Right kidney (tissue), 1 donor: ENCODE measurements at regions not wholly inside any gene's neighbourhood (a gene's known extent, or its start where the extent isn't known, plus 50 kb on each side); places are given as distances from the start of the nearest gene placed in this dataset.

Experiments
- DNase-seq: peaks from one replicate; pipeline ENCODE4 v3.0.0-alpha.2; 2016

- no peak for DNase-seq
These were observed 535.2 kb upstream of the FAT1 start for GRCh38 chr4:187258651-187259401.

GRCh38 chr4:187268940-187269339 is 545.3 kb upstream of the FAT1 start:
- DNase-seq: no peak

- no peak for DNase-seq
These were observed 546.5 kb upstream of the FAT1 start for GRCh38 chr4:187270154-187270553.

GRCh38 chr4:187271848-187272247 is 548.2 kb upstream of the FAT1 start:
- DNase-seq: no peak

GRCh38 chr4:187274153-187274552 is 550.5 kb upstream of the FAT1 start:
- no peak for DNase-seq

GRCh38 chr4:187276736-187277408 is 553.2 kb upstream of the FAT1 start:
- DNase-seq: no peak

GRCh38 chr4:187283201-187283955 is 559.7 kb upstream of the FAT1 start:
- DNase-seq: no peak

- peak; percentile 9 for DNase-seq
These were observed 562.9 kb upstream of the FAT1 start for GRCh38 chr4:187286525-187286924.

GRCh38 chr4:187289371-187289770 is 565.7 kb upstream of the FAT1 start:
- no peak for DNase-seq

- DNase-seq: no peak
These were observed 571.2 kb upstream of the FAT1 start for GRCh38 chr4:187294861-187295260.

GRCh38 chr4:187301923-187302322 is 578.3 kb upstream of the FAT1 start:
- DNase-seq: peak; percentile 20

GRCh38 chr4:187302457-187303150 is 578.9 kb upstream of the FAT1 start:
- DNase-seq: peak; percentile 35

GRCh38 chr4:187304133-187304532 is 580.5 kb upstream of the FAT1 start:
- DNase-seq: peak; percentile 13

GRCh38 chr4:187307131-187307530 is 583.5 kb upstream of the FAT1 start:
- no peak for DNase-seq

- no peak for DNase-seq
These were observed 585.8 kb upstream of the FAT1 start for GRCh38 chr4:187309456-187309855.

- DNase-seq: no peak
These were observed 588.6 kb upstream of the FAT1 start for GRCh38 chr4:187312299-187312698.

GRCh38 chr4:187317799-187318198 is 594.1 kb upstream of the FAT1 start:
- DNase-seq: no peak

GRCh38 chr4:187321711-187322110 is 598.1 kb upstream of the FAT1 start:
- DNase-seq: no peak

- DNase-seq: no peak
These were observed 608.5 kb upstream of the FAT1 start for GRCh38 chr4:187332141-187332540.

- no peak for DNase-seq
These were observed 609.5 kb upstream of the FAT1 start for GRCh38 chr4:187333151-187333550.

- DNase-seq: no peak
These were observed 611.7 kb upstream of the FAT1 start for GRCh38 chr4:187335339-187335738.

GRCh38 chr4:187354740-187355139 is 631.1 kb upstream of the FAT1 start:
- no peak for DNase-seq
